ENCODE measurements at regions not wholly inside any gene's neighbourhood (a gene's known extent, or its start where the extent isn't known, plus 50 kb on each side); places are given as distances from the start of the nearest gene placed in this dataset.

DNA sequence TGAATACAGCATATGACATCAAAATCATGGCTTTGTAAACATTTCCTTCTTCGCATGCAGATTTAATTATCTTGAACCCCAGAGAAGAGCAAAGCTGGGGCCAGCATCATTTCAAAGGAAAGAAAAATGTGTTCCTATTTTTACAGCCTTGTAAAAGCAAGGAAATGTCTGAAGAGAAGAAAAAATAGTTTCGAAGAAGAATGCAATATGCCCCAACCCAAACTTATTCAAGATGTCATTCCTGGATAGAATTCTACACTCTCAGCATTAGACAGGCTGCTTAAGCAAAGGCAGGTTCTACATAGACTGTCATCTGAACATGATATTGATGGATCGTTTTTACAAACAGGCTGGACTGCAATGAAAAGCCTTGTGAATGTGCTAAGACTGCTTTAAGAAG is 900.8 kb downstream of the TTLL7 start:
- intact Hi-C loops (cut with micrococcal nuclease) = no loop called here
- no peak for DNase-seq
- ATAC-seq = no peak

- DNase-seq = no peak
- intact Hi-C loops (cut with micrococcal nuclease) = no loop called here
- ATAC-seq = no peak
These were observed 901.2 kb downstream of the TTLL7 start for GRCh38 chr1:83097715-83098114.

- DNase-seq (no peak), ATAC-seq (no peak)
- intact Hi-C loops (cut with micrococcal nuclease) = no loop called here
These were observed 903.4 kb downstream of the TTLL7 start for GRCh38 chr1:83095570-83095969.

DNA sequence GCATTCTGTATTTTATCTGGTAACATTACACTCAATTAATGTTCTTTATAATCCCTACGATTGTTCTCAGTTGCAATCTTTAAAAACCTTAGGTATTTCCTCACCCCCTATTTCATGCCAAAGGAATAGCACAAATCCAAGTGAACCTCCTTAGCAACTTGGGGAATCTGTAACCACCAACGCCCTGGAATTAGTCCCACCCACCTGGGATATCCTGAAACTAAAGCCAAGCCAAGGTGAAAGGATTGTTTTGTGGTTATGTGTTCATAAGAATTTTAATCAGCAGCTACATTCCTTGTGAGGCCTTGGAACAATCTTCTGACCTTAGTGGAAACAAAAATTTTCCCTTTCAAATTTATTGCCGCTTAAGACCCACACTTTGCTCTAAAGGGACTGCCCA is 908.7 kb downstream of the TTLL7 start:
- DNase-seq (no peak), ATAC-seq (no peak)
- intact Hi-C loops (cut with micrococcal nuclease) = no loop called here

GRCh38 chr1:83087851-83088250 is 911.1 kb downstream of the TTLL7 start:
- no peak for ATAC-seq

GRCh38 chr1:83086986-83087512 is 911.9 kb downstream of the TTLL7 start:
- ATAC-seq (no peak), DNase-seq (no peak)
- intact Hi-C loops (cut with micrococcal nuclease) = no loop called here

More at GRCh38 chr1:83087851-83088250, 911.1 kb downstream of the TTLL7 start:
- no peak for DNase-seq
- intact Hi-C loops (cut with micrococcal nuclease) = no loop called here

DNA sequence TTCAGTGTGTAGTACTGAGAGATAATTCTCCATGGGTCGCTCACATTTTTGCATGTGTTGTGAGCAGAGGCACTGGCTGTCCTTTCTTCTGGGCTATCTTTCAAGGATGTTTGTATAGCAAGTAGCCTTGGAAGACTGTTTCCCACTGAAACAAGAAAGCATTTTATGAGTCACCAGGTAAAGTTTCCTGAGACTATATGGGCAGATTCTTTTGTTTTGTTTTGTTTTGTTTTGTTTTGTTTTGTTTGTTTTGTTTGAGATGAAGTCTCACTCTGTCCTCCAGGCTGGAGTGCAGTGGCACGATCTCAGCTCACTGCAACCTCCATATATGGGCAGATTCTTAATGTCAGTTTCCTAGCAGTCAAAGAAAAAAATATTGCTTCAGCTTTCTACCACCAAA is 912.6 kb downstream of the TTLL7 start:
- DNase-seq (no peak), ATAC-seq (no peak)
- intact Hi-C loops (cut with micrococcal nuclease) = no loop called here

DNA sequence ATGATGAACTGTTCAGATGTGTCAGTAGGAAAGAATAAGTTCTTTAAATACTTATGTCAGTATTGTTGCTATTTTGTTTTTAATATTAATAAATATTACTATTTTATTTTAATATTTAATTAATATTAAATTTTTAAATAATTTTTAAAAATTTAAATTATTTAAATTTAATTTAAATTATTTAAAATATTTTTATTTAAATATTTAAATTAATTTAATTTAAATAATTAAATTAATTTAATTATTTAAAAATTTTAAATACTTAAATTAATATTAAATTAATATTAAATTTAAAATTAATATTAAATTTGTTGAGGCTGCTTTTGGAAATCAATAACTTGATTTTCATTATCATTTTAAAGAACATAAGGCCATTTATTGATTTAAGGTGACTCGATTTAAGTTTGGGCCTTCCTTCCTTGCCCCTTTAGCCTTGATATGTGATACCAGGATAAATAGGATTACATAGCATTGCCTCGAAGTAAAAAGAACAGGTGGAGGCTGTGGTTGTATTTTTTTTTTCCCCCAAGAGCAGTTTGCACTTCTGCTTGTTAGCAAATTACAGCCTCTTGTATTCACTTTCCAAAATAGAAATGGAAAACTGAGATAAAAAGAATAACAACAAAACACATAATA is 915.2 kb downstream of the TTLL7 start:
- ATAC-seq = no peak
- DNase-seq = no peak
- intact Hi-C loops (cut with micrococcal nuclease) = no loop called here

- ATAC-seq (no peak), DNase-seq (no peak)
- intact Hi-C loops (cut with micrococcal nuclease) = no loop called here
These were observed 921.5 kb downstream of the TTLL7 start for GRCh38 chr1:83077411-83077810.

GRCh38 chr1:83075107-83075506 is 923.8 kb downstream of the TTLL7 start:
- DNase-seq (no peak), ATAC-seq (no peak)
- intact Hi-C loops (cut with micrococcal nuclease) = no loop called here

GRCh38 chr1:83067954-83068353 is 931.0 kb downstream of the TTLL7 start:
- intact Hi-C loops (cut with micrococcal nuclease) = no loop called here
- ATAC-seq (no peak), DNase-seq (no peak)

DNA sequence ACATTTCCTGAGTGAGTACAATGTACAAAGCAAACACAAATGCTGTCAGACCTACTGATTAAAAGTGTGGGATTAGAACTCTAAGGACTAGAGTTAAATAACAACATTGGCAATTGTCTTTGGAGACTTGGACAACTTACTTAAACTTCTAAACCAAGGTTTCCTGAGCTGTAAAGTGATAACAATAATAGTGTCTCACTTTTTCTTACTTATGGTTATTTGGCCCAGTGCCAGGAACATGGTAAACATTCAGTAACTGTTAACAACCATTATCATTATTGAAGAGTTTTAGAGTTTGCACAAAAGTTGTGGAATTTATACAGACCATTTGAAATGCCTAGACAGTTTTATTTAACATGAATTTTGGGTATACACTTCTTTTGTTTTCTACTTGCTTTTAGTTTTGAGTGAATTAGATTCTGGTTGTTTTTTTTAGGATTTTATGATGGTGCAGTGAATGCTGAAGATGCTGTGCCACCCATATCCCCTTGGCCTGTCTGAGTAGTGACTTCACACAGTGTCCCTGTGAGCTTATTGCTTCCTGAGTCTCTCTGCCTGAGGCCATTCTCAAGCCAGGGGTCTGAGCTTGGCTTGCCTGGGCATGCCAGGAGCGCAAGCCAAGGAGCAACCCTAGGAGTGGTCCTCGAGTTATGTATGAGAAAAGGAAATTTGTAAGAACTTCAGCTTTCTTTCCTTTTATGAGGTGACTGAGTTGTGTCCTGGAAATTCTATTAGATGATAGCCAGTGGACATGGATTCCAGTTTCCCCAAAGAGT is 932.8 kb downstream of the TTLL7 start:
- no peak for ATAC-seq
- DNase-seq = no peak
- intact Hi-C loops (cut with micrococcal nuclease) = no loop called here

DNA sequence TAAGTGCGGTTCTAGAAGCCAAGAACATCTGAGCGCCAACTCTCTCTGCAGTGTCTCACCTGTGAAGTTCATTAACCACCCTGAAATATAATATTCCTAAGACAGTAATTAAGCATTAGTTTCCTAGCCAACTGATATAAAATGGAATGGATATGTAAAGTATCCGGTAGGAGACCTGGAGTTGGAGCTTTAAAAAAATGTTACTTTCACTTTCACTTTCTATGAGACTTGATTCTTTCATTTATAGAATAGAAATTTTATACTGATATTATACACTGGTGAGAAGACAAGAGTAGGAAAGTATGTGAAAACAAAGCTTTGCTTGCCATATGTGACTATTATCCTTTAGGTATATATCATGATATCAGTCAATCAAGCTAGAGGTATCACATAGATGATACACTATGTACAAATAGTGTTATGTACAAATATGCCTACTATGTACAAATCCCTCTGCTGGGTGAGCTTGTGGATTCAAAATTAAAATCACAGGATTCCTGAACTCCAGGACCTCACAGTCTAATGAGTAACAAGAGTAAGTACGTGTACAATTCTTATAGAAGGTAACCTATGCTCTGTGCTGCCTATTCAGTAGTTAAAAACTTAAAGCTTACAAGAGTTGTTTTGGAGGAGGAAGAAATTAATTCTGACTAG is 934.2 kb downstream of the TTLL7 start:
- DNase-seq = no peak
- intact Hi-C loops (cut with micrococcal nuclease) = no loop called here
- ATAC-seq = no peak

- intact Hi-C loops (cut with micrococcal nuclease) = no loop called here
- DNase-seq = no peak
- no peak for ATAC-seq
These were observed 938.1 kb downstream of the TTLL7 start for GRCh38 chr1:83060651-83061390.

GRCh38 chr1:83060221-83060620 is 938.7 kb downstream of the TTLL7 start:
- intact Hi-C loops (cut with micrococcal nuclease) = no loop called here
- DNase-seq (no peak), ATAC-seq (no peak)

GRCh38 chr1:83058327-83058726 is 940.6 kb downstream of the TTLL7 start:
- DNase-seq = no peak
- ATAC-seq = no peak
- intact Hi-C loops (cut with micrococcal nuclease) = no loop called here

DNA sequence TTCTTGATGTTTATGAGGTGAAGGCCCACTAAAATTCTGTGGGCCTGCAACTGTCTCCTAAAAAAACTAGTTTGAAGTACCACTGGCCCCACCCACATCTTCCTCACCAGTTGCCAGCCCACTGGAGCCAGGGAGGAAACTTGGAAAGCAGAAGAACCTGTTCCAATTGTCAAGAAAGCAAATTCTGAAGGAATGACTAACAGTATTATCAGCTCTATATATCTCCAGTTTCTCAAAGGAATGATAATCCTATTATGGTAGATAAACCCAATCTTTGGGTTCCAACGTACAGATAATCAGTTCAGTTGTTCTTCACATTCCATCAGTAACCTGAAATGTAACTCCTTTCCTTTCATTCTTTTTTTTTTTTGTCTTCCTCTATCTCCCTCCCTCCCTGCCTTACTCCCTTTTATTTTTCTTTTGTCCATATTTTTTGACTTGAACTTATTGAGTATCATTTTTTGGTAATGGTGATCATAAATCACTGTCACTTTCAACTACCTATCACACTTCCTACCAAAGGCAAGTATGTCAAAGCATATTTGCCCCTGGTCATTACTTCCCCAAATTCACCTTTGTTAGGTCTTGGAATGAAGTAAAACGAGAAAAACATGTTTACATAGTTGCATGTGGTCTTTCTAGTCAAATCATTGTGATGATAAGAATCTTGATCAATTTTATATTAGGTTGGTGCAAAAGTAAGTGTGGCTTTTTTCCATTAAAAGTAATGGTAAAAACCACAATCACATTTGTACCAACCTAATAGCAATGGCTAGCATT is 943.4 kb downstream of the TTLL7 start:
- ATAC-seq (no peak), DNase-seq (no peak)
- intact Hi-C loops (cut with micrococcal nuclease) = no loop called here

- DNase-seq = no peak
- ATAC-seq = no peak
- intact Hi-C loops (cut with micrococcal nuclease) = no loop called here
These were observed 945.5 kb downstream of the TTLL7 start for GRCh38 chr1:83053446-83053845.

DNA sequence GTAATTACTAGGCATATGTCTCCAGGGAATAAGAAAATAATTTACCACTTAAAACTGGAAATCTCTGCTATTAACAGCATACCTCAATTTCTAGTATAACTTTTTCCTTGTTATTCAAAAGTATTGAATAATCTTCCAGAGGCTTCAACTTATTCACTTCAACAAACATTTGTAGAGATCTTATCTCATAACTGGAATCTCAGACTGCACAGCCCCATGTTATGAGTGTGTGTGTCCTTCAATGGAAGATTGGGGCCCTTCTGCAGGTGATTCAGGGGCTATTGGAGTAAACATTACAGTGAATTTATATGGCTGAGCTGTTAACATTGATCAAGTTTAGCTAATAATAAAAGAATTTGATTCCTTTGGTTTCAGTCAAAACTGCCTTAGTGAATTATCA is 946.1 kb downstream of the TTLL7 start:
- intact Hi-C loops (cut with micrococcal nuclease) = no loop called here
- DNase-seq = no peak
- ATAC-seq = no peak
